HG03066 (cell line): ENCODE measurements at regions not wholly inside any gene's neighbourhood (a gene's known extent, or its start where the extent isn't known, plus 50 kb on each side); places are given as distances from the start of the nearest gene placed in this dataset.

ENCODE experiments used
- ATAC-seq: cut with Tn5 transposase; IDR thresholded peaks from one replicate; pipeline ENCODE4 v1.9.1; 2021; ENCODE audit warnings: low read depth; ENCODE audit not compliant: unreplicated experiment

DNA sequence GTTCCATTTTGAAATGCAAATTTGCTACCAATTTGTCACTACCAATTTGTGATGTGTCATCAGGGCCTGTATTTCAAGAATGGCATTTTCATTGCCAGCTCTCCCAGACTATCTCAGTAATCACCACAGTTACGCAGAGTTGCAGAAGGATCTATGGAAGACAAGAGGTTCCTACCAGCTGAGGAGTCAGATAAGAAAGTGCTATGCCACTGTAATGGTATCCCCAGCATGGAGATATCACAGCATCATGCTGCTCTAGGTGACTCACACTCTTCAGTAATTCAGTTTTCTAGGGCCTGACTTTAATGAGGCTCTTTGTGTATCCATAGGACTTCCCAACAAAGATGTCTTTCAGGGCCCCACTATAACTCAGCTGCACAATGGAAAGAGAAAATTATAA, 490.3 kb downstream of the ARHGEF28 start:
- no peak for ATAC-seq

DNA sequence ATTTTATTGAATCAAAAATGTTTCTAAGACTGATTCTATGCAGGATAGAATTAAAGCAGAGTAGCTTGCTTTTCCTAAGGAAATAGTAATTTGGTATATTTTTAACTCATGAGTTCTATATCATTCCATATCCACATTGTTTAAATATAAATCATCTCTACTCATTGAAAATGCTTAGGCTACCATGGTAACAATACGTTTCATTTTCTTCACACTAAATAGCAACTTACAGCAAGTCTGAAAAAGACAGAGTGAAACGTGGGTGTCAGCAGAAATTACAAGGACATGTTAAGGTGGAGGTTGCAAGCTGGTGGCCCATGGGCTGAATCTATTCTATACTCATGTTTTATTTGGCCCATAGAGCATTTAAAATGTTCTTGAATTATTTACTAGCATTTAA, 487.9 kb downstream of the ARHGEF28 start:
- ATAC-seq: no peak

DNA sequence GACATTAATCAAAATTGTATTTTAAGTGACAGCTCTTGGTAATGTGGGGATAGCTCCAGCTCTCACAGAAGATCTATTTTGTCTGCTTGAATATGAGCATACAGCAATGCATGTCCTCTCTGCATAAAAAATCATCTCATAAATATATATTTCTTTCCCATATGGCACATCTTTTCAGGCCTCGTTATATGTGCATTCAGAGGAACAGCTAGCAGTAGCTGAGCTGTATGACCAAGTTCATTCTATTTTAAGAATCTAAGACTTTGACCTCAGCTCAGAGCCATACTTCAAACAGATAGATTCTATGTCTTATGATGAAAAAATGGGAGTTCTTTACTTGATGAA, 487.2 kb downstream of the ARHGEF28 start:
- ATAC-seq: no peak

DNA sequence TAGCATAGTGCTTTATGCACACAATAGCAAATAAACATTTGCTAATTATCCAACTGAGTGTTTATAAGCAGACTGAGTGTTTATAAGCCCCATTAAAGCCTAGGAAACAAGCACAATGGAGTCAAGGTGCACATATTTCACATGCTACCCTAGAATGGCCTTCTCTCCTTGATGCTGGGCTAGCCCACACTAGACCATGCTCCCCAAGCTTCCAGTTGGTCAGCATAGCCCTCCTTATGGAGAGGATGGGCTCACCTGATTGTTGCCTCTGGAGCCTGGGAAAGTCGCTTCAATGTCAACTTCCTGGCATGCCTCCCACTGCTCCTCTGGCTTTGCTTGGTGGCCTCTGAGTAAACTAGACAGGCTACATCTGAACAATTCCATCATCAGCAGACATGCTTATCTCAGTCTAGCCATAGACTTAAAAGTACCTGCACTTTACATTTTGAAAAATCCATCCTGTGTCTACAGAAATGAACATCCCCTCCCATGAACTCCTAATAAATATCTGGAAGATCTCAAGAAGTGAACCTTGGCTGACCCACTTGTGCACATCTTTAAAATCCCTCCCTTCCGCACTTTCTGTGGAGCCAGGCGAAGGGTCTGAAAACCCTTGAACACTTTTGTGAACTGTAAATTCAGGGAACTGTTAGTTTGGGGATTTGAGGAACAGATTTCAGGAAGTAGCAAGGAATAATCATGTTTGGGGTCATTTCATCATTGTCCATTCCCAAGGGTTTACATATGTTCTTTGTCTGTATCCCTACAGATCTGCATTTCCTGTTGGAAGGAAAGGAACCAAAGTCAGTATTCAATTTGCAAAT, 486.6 kb downstream of the ARHGEF28 start:
- no peak for ATAC-seq

DNA sequence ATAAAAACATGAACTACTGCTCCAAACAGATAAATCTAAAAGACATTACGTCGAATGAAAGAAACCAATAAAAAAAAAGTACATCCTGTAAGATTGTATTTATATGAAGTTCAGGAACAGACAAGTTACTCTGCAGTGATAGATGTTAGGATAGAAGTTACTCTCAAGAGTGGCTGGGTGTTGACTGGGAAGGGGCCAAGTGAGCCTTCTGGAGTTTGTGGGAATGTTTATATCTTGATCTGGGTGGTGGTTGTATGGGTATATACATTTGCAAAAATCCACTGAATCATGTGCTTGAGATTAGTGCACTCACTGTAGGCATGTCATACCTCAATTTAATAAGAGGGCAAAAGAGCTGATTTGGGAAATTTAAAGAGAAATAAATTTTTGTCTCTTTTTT, 485.8 kb downstream of the ARHGEF28 start:
- ATAC-seq: no peak

DNA sequence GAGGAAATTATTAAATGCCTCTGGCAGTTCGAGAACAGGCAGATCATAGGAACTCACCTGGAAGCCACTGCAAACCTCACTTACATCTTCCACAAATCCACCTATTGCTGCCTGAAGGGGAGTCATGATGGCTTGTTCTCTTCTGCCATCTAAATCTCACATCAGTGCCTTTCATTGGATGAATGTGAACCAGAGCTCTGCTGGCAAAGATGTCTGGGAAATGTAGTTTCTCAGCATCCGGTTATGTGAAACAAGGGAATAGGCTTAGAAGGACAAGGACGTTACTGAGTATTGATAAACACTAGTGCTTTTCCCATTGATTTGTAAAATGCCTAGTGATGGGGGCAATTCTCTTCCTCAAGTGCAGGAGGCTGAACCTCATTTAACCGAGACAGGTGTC, 483.3 kb downstream of the ARHGEF28 start:
- ATAC-seq: no peak

DNA sequence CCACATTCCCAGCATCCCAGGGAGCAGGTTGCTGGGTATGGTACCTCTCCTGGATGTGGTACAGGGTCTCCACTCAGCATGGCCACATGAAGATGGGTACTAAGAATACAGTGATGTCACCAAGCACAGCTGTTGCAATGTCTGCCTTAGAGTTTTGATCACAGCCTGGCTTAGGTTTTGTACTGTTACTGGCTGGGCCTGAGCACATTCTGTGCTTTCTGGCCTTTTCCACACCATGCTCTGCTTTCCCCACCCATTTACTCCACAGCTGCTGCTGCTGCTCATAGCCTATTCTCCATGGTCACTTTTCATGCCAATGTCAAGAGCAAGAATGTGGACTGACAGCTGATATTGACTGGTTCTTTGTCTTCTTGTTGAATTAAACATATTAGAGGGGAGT, 481.9 kb downstream of the ARHGEF28 start:
- ATAC-seq: no peak

DNA sequence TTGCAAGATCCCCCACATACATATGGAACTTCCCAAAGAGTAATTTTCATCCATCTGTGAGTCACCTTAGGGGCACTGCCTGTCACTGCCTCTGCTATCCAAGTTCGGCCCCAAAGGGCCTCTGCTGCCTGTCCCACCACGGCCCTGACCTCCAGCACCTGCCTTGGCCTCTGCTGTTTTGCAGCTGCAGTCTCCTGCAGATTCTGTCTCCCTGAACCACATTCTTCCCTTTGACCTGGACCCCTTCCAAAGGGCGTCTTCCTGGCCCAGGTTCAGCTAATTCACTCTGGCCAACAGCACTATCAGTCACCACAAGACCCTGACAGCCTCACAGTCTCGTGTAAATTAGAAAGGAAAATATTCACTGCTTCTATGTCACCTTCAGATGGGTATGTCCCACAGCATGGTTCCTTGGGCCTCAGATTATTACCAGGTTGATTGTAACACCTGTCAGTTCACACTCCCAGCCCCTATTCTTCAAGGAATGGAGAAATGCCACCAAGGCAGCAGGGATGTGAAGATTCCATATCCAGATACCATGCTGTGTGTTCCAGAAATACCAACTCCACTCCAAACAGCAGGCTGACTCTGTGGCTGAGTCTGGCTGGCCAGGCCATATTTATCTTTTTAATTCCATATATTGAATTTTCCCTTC, 479.3 kb downstream of the ARHGEF28 start:
- ATAC-seq: no peak

DNA sequence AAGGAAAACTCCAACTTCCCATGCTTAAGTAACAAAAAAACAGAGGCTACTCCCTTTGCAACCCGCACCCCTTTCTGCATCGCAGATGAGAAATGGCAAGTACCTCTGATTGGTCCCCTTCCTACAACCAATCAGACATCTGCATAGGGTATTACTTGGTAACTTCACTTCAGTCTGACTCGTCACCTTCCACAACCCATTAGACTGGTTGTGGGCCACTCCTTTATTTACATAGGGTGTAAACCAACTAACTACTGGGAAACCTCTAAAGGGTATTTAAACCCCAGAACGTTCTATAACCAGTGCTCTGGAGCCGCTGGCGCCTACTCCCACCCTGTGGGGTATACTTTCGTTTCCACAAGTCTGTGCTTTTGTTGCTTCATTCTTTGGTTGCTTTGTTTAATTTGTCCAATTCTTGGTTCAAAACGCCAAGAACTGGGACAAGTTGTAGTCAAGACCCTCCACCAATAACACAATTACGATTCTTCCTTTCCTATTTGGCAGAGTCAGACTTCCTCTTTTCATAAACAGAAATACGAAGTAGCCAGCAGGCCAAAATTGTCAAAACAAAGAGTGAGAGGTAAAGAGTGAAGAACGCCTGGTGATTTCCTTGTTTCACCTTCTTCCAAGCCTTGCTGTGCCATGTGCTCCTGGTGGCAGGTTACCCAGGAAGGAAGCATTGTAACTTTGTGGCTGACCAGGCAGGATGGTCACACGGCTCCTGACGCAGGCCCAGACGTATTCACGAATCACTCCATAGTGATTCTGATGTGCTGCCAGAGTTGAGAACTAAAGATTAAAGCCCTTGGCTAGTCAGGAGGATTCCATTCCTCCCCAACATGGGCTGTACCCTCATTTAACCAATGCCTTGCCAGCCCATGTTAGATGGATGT, 477.4 kb downstream of the ARHGEF28 start:
- ATAC-seq: no peak

DNA sequence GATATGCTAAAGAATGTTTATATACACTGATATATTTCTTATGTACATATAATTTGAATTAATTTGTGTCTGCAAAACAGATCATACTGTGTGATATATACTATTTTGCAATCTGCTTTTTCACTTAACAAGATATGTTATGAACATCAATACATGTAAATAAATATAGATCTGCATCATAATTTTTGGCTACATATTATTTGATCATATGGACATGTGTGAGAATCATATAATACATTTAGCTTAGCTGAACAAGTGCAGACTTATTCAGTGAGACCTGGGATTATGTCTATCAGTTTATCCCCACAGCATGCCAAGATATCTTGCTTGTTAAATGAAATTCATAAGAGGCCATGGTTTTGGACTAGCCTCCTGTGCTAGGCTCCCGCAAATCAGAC, 474.3 kb downstream of the ARHGEF28 start:
- no peak for ATAC-seq

DNA sequence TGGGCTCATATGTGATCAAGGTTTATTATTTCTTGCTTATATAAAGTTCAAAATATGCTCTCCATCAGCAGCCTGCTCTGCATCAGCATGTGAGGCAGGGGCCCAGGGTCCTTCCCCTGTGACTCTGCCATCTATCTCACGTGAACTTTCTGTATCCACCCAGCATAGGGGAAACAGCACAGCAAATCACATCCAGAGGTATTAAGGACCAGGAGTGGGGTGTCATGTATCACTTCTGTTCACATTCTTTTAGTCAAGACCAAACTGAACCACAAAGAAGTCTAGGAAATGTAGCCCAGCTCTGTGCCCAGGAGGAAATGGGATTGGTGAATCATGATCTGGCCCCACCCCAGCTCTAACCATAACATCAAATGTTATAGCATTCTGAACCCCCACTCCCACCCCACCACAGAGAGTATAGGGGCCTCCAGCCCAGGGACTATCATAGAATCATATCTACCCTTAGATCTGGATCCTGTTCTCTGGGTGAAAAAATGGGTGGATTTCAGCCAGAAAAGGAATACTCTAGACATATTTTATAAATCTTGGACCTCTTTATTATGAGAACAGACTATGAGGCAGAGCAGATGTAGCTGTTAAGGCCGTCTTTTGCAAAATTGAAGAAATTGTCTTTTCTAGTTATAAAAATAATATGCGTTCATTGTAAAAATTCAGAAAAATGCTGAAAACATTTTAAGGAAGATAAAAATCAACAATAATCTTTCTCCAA, 473.7 kb downstream of the ARHGEF28 start:
- no peak for ATAC-seq

DNA sequence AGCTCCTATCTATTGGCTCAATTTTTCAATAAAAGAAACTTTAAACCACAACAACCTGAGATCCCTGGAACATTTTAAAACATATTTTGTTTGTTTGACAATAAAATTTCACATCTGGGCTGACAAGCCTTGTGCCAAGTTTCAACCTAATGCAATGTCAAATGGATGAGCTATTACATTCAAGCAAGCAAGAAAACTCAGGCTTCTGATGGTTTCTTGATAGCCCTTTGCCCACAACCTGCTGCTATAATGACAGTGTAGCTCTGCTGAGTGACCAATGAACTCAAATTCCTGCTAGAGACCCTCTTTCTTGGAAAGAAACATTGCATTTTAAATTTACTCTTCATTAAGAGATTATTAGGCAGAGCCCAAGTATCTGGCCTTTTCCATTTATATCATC, 472.9 kb downstream of the ARHGEF28 start:
- ATAC-seq: no peak

DNA sequence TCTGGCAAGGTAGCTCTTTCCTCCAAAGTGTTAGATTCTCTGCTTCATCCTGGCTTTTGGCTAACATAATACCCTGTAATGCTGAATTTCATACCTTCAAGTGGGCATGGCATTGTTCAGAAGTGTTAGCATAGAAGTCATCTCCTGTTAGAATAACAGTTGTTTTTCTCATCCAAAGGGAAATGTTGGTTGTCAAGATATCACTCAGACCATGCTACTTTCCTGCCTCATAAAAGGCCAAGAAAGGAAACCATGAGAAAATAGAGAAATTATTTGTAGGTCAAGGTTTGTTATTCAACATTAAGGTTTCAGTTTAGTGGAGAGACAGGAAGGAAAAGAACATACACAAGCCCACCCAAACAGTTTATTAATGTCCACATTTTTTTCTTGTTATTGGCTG, 472.5 kb downstream of the ARHGEF28 start:
- ATAC-seq: no peak

DNA sequence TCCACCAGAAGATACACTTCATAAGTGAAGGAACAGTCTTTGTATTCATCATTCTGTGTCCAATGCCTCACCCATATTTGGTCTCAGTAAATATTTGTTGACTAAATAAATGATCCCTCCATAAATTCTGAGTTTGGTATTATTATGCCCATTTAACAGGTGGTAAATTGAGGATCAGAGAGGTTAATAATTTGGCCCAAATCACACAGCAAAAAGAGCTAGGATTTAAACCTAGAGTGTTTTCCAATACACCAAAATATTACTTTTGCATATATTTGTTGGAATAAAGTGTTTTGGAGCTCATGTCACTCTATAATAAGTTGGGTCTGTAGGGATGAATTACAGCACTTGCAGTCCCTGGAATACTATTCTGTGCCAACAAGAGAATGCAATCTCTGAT, 470.3 kb downstream of the ARHGEF28 start:
- ATAC-seq: no peak

DNA sequence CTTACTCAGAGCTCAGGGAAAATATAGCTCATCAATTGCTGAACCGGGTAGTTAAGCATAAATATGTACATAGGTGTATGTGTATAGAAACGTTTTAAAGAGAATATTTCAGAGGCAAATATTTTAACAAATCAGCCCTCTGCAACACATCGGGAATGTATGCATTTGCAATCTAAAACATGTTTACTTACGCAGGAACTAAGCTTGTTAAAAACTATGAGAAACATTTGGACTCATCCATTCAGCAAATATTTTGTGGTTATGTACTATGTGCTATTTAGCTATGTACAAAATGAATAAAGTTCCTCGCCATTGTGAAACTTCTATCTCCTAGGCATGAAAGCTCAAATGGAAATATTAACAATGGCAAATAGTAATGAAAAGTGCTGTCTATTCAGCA, 469.9 kb downstream of the ARHGEF28 start:
- no peak for ATAC-seq

DNA sequence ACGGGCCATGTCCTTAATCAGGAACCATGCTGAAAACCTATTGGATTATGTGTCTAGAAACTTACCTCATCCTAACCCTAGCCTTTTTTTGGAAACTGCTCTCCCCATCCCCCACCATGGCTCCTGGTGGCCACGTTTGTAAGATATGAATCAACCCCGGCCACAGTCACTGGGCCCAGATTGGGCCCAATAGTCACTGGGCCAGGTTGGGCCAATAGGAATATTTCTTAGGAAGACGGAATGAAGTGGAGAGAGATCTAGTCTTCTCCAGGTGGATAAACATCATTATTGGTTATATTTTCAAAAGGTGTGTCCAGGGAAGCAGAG, 468.7 kb downstream of the ARHGEF28 start:
- no peak for ATAC-seq

DNA sequence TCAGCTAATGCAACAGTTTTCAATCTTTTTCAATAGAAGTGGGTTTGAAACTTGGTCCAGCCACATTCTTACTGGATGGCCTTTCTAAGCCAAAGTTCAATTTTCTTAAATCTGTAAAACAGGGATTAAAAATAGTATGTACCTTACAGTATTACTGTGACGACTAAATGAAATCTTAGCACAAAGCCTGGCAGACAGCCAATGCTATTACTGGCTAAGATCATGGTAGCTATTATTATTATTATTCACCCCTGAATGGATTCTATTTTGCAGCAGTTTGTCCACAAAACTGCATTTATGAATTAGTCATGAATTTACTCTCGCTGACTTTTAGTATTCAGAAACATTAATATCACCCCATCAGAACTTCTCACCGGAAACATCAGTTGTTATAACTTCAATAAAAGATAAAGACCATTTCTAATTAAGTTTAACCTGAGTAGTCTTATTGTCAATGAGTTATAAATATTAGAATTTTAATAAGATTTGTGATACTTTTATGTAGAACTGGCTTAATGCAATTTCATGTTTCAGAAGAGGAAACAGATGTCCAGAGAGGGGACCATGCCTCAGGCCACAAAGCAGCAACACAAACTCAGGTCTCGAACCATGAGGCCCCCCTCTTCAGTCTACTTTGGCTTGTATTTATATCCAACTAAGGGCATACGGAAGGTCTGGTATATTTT, 468.2 kb downstream of the ARHGEF28 start:
- ATAC-seq: no peak

DNA sequence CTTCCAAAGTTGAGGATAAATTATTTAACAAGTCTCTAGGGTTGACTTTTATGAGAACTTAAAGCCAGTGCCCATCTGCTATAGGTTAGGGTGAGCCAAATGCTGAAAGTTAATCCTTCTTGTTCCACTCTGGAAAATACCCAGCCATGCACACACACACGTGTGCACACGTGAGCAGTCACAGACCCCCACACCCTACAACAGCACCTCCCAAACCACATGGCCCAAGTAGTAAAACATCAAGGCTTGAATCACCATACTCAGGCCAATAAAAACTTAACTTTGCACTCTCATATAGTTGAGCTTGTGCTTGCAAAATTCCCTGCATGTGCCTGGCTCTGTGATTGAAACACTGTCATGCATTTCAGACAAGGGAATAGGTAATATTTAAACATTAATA, 467.6 kb downstream of the ARHGEF28 start:
- no peak for ATAC-seq

DNA sequence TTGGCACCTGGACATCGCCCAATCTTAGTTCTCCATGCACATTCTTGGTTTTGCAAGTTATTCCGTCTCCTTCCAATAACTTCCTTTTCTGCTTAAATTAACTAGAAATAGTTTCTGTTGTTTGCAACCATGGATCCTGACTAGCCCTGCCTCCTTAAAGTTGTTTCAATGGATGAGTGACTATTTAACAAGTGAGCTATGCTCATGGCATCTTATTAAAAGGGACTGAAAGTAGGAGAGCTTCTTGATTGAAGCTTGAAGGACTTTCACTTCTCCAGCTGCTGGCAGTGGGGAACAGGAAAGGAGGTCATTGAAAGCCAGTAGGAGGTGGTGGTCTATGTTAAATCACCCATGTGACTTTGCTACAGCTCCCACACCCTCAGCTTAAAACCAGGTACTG, 466.8 kb downstream of the ARHGEF28 start:
- ATAC-seq: no peak

DNA sequence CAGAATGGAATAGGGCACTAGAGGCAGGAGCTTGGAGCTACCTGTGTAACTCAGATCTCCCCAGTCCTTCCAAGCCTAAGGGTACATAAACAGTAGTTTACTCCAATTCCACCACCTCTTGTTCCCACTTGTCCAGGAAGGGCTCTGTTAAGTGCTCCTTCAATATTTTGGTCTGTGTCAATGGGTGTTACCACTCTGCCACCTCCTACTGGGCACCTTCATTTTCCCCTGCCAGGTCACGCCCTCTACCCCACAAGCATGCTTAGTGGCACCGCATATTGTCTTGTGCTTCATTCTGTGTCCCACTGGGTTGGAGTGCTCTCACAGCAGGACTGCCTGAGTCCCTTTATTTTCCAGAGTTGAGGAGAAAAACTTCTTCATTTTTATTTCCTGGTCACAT, 459.8 kb downstream of the ARHGEF28 start:
- no peak for ATAC-seq
